Transverse colon (tissue), 4 donors: ENCODE measurements at regions not wholly inside any gene's neighbourhood (a gene's known extent, or its start where the extent isn't known, plus 50 kb on each side); places are given as distances from the start of the nearest gene placed in this dataset.
A peak's percentile ranks its signal among the peaks of the same experiment; 100 is the strongest.

Experiments
- DNase-seq: peaks from one replicate; pipeline ENCODE4 v3.0.0-alpha.2; 2019
- H3K27ac ChIP-seq, 4 donors: fragments of 200-600 bp; sonication (generic); 2 replicates each; pipeline ENCODE4 v1.5.1; 2016 to 2018; ENCODE audit warnings: inconsistent platforms in 4 of 4
- H3K27me3 ChIP-seq: fragments of 200-600 bp; sonication (generic); 2 replicates; pipeline ENCODE4 v1.5.1; 2017; ENCODE audit warnings: inconsistent platforms
- H3K36me3 ChIP-seq, 4 donors: fragments of 200-600 bp; sonication (generic); 2 replicates each; pipeline ENCODE4 v1.5.1; 2017 to 2019; ENCODE audit warnings: inconsistent platforms in 4 of 4
- H3K4me1 ChIP-seq, 4 donors: fragments of 200-600 bp; sonication (generic); 2 replicates each; pipeline ENCODE4 v1.5.1; 2017 to 2020; ENCODE audit warnings: inconsistent platforms in 4 of 4
- H3K4me3 ChIP-seq, 4 donors: fragments of 200-600 bp; sonication (generic); 1 replicate in 1 of 4; 2 replicates in 3 of 4; pipeline versions ENCODE4 v1.5.1 to v1.6.1; 2017 to 2019; ENCODE audit warnings: inconsistent platforms in 4 of 4
- H3K9me3 ChIP-seq, 2 donors: fragments of 200-600 bp; sonication (generic); 2 replicates each; pipeline ENCODE4 v1.5.1; 2017 to 2019; ENCODE audit warnings: inconsistent platforms in 2 of 2
- CTCF ChIP-seq, 5 experiments: fragments of 200-600 bp in 3 of 5; fragments of 450-650 bp in 2 of 5; sonication (generic) in 3 of 5; IDR thresholded peaks; 1 replicate in 2 of 5; 2 replicates in 3 of 5; pipeline ENCODE4 v1.5.1; 2016 to 2017; ENCODE audit warnings: antibody characterized with exemption in 5 of 5, inconsistent platforms in 3 of 5, mild to moderate bottlenecking in 2 of 5, moderate library complexity in 1 of 5
- EP300 ChIP-seq: sonication (generic); formaldehyde crosslinking; IDR thresholded peaks from one replicate; pipeline ENCODE4 v1.6.1; 2017; ENCODE audit warnings: antibody characterized with exemption, low read depth
- POLR2A ChIP-seq: fragments of 450-650 bp; IDR thresholded peaks from one replicate; pipeline ENCODE4 v1.6.1; 2016; ENCODE audit warnings: antibody characterized with exemption, mild to moderate bottlenecking, moderate library complexity
- POLR2AphosphoS5 ChIP-seq, 3 donors: sonication (generic); formaldehyde crosslinking; IDR thresholded peaks; one replicate each; pipeline ENCODE4 v1.6.1; 2016; ENCODE audit warnings: antibody characterized with exemption in 3 of 3
- WGBS, 2 donors: methylation state at CpG; one replicate each; pipeline ENCODE4 v1.1.5; 2018; ENCODE audit warnings: low coverage in 1 of 2; 5-methylcytosine and 5-hydroxymethylcytosine counted together
- in situ Hi-C, 4 donors: fragments of 200-750 bp; cut with MboI; loops; one replicate each; pipeline versions ENCODE4 v1.15.0 to v1.15.1; 2017; ENCODE audit warnings: low sequenced_read_pairs in 3 of 4, low pct_ligation_motif_present in 1 of 4, low pct_unique_long_range_greater_than_20kb in 1 of 4
- intact Hi-C: fragments of 100-400 bp; cut with DNase I; formaldehyde crosslinking; loops from one replicate; pipeline ENCODE4 v1.15.1; 2023; ENCODE audit warnings: low total_unique reads

- DNase-seq = peak; percentile 17
- no peak overlapping the region for H3K4me3 ChIP-seq
- in situ Hi-C loops (no loop called here), intact Hi-C loops (no loop called here)
- no peaks in the 10 kb centered on the region for H3K36me3 ChIP-seq
- WGBS, 2 donors = 59 to 93% methylated on average over 3 to 4 of the region's 4 CpGs
- H3K9me3 ChIP-seq = no peaks in the 10 kb centered on the region
- peak overlapping the region; percentile 43 to 65 (median 56) for H3K27ac ChIP-seq
- peaks cover 0 to 8% (median 4%) of the 10 kb centered on the region in 4 donors for H3K4me1 ChIP-seq
- H3K27me3 ChIP-seq = peaks cover 5% of the 10 kb centered on the region
- TF ChIP-seq CTCF (IDR thresholded peaks at IDR 0.05) (no peak), EP300 (no peak), POLR2AphosphoS5 (IDR thresholded peaks at IDR 0.05) (no peak), POLR2A (no peak)
These were observed 59.3 kb upstream of the PRMT8 start for GRCh38 chr12:3431686-3432085.

GRCh38 chr12:3432176-3432742, 58.7 kb upstream of the PRMT8 start:
- Histone ChIP-seq H3K4me3 (peak overlapping the region in 1 of 4 donors; percentile 6), H3K27me3 (peaks cover 5% of the 10 kb centered on the region), H3K9me3 (no peaks in the 10 kb centered on the region), H3K4me1 (peaks cover 0 to 8% (median 4%) of the 10 kb centered on the region in 4 donors), H3K36me3 (no peaks in the 10 kb centered on the region), H3K27ac (peak overlapping the region; percentile 43 to 65 (median 56))
- intact Hi-C loops (no loop called here), in situ Hi-C loops (no loop called here)
- WGBS, 2 donors = 59 to 84% methylated on average over 3 to 7 of the region's 7 CpGs
- DNase-seq = peak; percentile 26
- no peak for TF ChIP-seq POLR2A
- no peak for TF ChIP-seq POLR2AphosphoS5 (IDR thresholded peaks at IDR 0.05)
- TF ChIP-seq EP300 = no peak
- peak in 1 of 5 experiments; percentile 19 for TF ChIP-seq CTCF (IDR thresholded peaks at IDR 0.05)

- Histone ChIP-seq H3K9me3 (no peaks in the 10 kb centered on the region), H3K4me3 (no peak overlapping the region), H3K27me3 (peaks cover 4% of the 10 kb centered on the region), H3K4me1 (peaks cover 0 to 8% (median 4%) of the 10 kb centered on the region in 4 donors), H3K27ac (peak overlapping the region in 2 of 4 donors; percentile 59 to 65), H3K36me3 (no peaks in the 10 kb centered on the region)
- DNase-seq = no peak
- intact Hi-C loops (no loop called here), in situ Hi-C loops (no loop called here)
- TF ChIP-seq CTCF (IDR thresholded peaks at IDR 0.05) (no peak), POLR2A (no peak), EP300 (no peak), POLR2AphosphoS5 (IDR thresholded peaks at IDR 0.05) (no peak)
- WGBS, 2 donors = 54 to 60% methylated on average over 4 of the region's 4 CpGs
These were observed 58.1 kb upstream of the PRMT8 start for GRCh38 chr12:3432868-3433267.

- no peaks in the 10 kb centered on the region for H3K36me3 ChIP-seq
- H3K4me3 ChIP-seq = no peak overlapping the region
- peaks cover 0 to 8% (median 4%) of the 10 kb centered on the region in 4 donors for H3K4me1 ChIP-seq
- no peak for DNase-seq
- no peak overlapping the region for H3K27ac ChIP-seq
- in situ Hi-C loops = no loop called here
- no peaks in the 10 kb centered on the region for H3K9me3 ChIP-seq
- intact Hi-C loops = no loop called here
- H3K27me3 ChIP-seq = no peaks in the 10 kb centered on the region
- TF ChIP-seq EP300 = no peak
- no peak for TF ChIP-seq POLR2AphosphoS5 (IDR thresholded peaks at IDR 0.05)
- no peak for TF ChIP-seq CTCF (IDR thresholded peaks at IDR 0.05)
- TF ChIP-seq POLR2A = no peak
- 66 to 73% methylated on average over 4 to 13 of the region's 13 CpGs for WGBS, 2 donors
These were observed 54.4 kb upstream of the PRMT8 start for GRCh38 chr12:3436461-3437065.
